Ovary (tissue), 7 donors: ENCODE measurements at regions not wholly inside any gene's neighbourhood (a gene's known extent, or its start where the extent isn't known, plus 50 kb on each side); places are given as distances from the start of the nearest gene placed in this dataset.

Source experiments
- DNase-seq, 5 donors: peaks; one replicate each; pipeline ENCODE4 v3.0.0-alpha.2; 2019 to 2020
- H3K27ac ChIP-seq, 2 donors: fragments of 200-600 bp; one replicate each; pipeline versions ENCODE4 v1.5.1 to v1.8.0; 2019 to 2022
- H3K27me3 ChIP-seq: fragments of 200-600 bp; one replicate; pipeline ENCODE4 v1.8.0; 2022
- H3K36me3 ChIP-seq: fragments of 200-600 bp; sonication (generic); one replicate; pipeline ENCODE4 v1.5.1; 2019
- H3K4me1 ChIP-seq: one replicate; pipeline ENCODE4 v1.8.1; 2013; ENCODE audit warnings: mild to moderate bottlenecking, moderate library complexity; ENCODE audit not compliant: insufficient read depth
- H3K4me3 ChIP-seq: fragments of 200-600 bp; sonication (generic); one replicate; pipeline ENCODE4 v1.5.1; 2017
- H3K9me3 ChIP-seq, 2 donors: fragments of 200-600 bp in 1 of 2; sonication (generic) in 1 of 2; one replicate each; pipeline versions ENCODE4 v1.5.1 to v1.8.1; 2013 to 2019; ENCODE audit warnings: mild to moderate bottlenecking in 1 of 2, moderate library complexity in 1 of 2
- EP300 ChIP-seq: sonication (generic); formaldehyde crosslinking; IDR thresholded peaks from one replicate; pipeline ENCODE4 v1.6.1; 2017; ENCODE audit warnings: antibody characterized with exemption
- POLR2A ChIP-seq: fragments of 450-650 bp; IDR thresholded peaks from one replicate; pipeline ENCODE4 v1.6.1; 2017; ENCODE audit warnings: antibody characterized with exemption, mild to moderate bottlenecking, moderate library complexity
- WGBS, 3 donors: extraction: QIAGEN DNeasy Blood & Tissue Kit in 1 of 3; methylation state at CpG; one replicate each; pipeline versions ENCODE4 v1.1.5 to v1.1.7; 2013 to 2017; 5-methylcytosine and 5-hydroxymethylcytosine counted together
- intact Hi-C, 4 donors: fragments of 100-400 bp; cut with DNase I; formaldehyde crosslinking; loops; one replicate each; pipeline versions ENCODE4 v1.11.0 to v1.15.1; 2022 to 2023
- TF ChIP-seq, protein P1 (sequence below), 3 donors: fragments of 450-650 bp in 2 of 3; fragments of 200-600 bp in 1 of 3; IDR thresholded peaks; one replicate each; pipeline versions ENCODE4 v1.5.1 to v1.8.0; 2016 to 2022; ENCODE audit warnings: antibody characterized with exemption in 3 of 3, mild to moderate bottlenecking in 1 of 3
- donor health status: DM: no; HTN: no; CAD: no; lungs with moderate emphysema.
- donor health status: DM: no; HTN: no; CAD: no.
- donor health status: Bipolar disorder and iron deficiency.
- donor health status: DM: no; HTN: no; CAD: no.
- donor health status: DM: yes; HTN: yes; CAD: no.

DNA sequence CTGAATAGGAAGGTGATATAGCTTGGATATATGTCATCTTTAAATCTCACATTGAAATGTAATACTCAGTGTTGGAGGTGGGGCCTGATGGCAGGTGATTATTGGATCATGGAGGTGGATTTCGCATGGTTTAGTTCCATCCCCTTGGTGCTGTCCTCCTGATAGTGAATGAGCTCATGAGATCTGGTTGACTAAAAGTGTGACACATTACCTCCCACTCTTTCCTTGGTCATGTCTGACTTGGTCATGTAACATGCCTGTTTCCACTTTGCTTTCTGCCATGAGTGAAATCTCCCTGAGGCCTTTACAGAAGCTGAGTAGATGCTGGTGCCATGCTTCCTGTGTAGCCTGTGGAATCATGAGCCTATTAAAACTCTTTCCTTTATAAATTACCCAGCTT lies 664.5 kb upstream of the NR5A2 start:
- TF ChIP-seq, protein P1, sequence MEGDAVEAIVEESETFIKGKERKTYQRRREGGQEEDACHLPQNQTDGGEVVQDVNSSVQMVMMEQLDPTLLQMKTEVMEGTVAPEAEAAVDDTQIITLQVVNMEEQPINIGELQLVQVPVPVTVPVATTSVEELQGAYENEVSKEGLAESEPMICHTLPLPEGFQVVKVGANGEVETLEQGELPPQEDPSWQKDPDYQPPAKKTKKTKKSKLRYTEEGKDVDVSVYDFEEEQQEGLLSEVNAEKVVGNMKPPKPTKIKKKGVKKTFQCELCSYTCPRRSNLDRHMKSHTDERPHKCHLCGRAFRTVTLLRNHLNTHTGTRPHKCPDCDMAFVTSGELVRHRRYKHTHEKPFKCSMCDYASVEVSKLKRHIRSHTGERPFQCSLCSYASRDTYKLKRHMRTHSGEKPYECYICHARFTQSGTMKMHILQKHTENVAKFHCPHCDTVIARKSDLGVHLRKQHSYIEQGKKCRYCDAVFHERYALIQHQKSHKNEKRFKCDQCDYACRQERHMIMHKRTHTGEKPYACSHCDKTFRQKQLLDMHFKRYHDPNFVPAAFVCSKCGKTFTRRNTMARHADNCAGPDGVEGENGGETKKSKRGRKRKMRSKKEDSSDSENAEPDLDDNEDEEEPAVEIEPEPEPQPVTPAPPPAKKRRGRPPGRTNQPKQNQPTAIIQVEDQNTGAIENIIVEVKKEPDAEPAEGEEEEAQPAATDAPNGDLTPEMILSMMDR (IDR thresholded peaks at IDR 0.05) = no peak
- no peak for TF ChIP-seq POLR2A
- no peak for TF ChIP-seq EP300
- Histone ChIP-seq H3K9me3 (no peaks in the 10 kb centered on the region), H3K36me3 (no peaks in the 10 kb centered on the region), H3K27me3 (no peaks in the 10 kb centered on the region), H3K4me3 (no peak overlapping the region), H3K4me1 (no peaks in the 10 kb centered on the region), H3K27ac (no peak overlapping the region)
- no peak for DNase-seq
- 71 to 84% (median 75%) methylated on average over 1 of the region's 1 CpG for WGBS, 3 donors
- intact Hi-C loops = no loop called here

DNA sequence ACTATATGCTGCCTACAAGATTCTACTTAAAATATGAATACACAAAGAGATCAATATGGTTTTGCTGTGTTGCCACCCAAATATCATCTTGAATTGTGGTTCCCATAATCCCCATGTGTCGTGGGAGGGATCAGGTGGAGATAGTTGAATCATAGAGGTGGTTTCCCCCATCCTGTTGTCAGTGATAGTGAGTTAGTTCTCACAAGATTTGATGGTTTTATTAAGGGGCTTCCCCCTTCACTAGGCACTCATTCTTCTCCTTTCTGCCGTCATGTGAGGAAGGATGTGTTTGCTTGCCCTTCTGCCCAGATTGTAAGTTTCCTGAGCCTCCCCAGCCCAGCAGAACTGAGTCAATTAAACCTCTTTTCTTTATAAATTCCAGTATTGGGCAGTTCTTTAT lies 654.4 kb upstream of the NR5A2 start:
- no peak for DNase-seq
- H3K4me3 ChIP-seq = no peak overlapping the region
- H3K27ac ChIP-seq = no peak overlapping the region
- no peaks in the 10 kb centered on the region for H3K9me3 ChIP-seq
- intact Hi-C loops = no loop called here
- H3K27me3 ChIP-seq = no peaks in the 10 kb centered on the region
- 46 to 67% (median 51%) methylated on average over 2 of the region's 2 CpGs for WGBS, 3 donors
- TF ChIP-seq EP300 (no peak), POLR2A (no peak)
- TF ChIP-seq, protein P1 (IDR thresholded peaks at IDR 0.05) = no peak
- H3K36me3 ChIP-seq = no peaks in the 10 kb centered on the region
- no peaks in the 10 kb centered on the region for H3K4me1 ChIP-seq

GRCh38 chr1:199377211-199377610 lies 650.3 kb upstream of the NR5A2 start:
- Histone ChIP-seq H3K9me3 (no peaks in the 10 kb centered on the region), H3K27me3 (no peaks in the 10 kb centered on the region), H3K4me3 (no peak overlapping the region), H3K27ac (no peak overlapping the region), H3K36me3 (no peaks in the 10 kb centered on the region), H3K4me1 (no peaks in the 10 kb centered on the region)
- TF ChIP-seq, protein P1 (IDR thresholded peaks at IDR 0.05) = no peak
- TF ChIP-seq POLR2A (no peak), EP300 (no peak)
- 78 to 92% (median 85%) methylated on average over 1 of the region's 1 CpG for WGBS, 3 donors
- intact Hi-C loops = no loop called here
- DNase-seq = no peak

- no peak overlapping the region for H3K4me3 ChIP-seq
- H3K4me1 ChIP-seq = no peaks in the 10 kb centered on the region
- no peak for TF ChIP-seq POLR2A
- TF ChIP-seq EP300 = no peak
- TF ChIP-seq, protein P1 (IDR thresholded peaks at IDR 0.05) = no peak
- H3K27ac ChIP-seq = no peak overlapping the region
- H3K9me3 ChIP-seq = no peaks in the 10 kb centered on the region
- H3K27me3 ChIP-seq = no peaks in the 10 kb centered on the region
- DNase-seq = no peak
- intact Hi-C loops = no loop called here
- H3K36me3 ChIP-seq = no peaks in the 10 kb centered on the region
Observed at GRCh38 chr1:199383793-199384192, 643.7 kb upstream of the NR5A2 start.

DNA sequence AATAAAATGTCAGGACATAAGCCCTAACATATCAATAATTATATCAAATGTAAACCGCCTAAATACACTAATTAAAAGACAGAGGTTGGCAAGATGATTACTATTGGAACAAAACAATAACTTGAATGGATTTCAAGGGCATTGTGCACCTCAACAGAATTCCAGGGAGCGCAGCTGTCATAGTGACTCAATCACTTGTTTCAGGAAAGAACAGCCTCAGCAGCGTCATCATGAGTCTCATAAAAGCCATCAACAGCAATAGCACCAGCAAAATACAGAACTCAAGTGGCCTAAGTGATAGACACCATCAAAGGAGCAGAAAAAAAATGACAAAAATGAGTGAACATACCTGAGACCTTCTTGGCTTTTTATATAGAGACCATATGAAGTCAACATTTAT lies 632.7 kb upstream of the NR5A2 start:
- TF ChIP-seq POLR2A (no peak), EP300 (no peak)
- TF ChIP-seq, protein P1 (IDR thresholded peaks at IDR 0.05) = no peak
- no peaks in the 10 kb centered on the region for H3K27me3 ChIP-seq
- H3K36me3 ChIP-seq = no peaks in the 10 kb centered on the region
- H3K27ac ChIP-seq = no peak overlapping the region
- WGBS, 3 donors = 84 to 92% (median 87%) methylated on average over 3 of the region's 3 CpGs
- no peaks in the 10 kb centered on the region for H3K4me1 ChIP-seq
- intact Hi-C loops = no loop called here
- H3K9me3 ChIP-seq = no peaks in the 10 kb centered on the region
- no peak for DNase-seq
- H3K4me3 ChIP-seq = no peak overlapping the region
